KBM-7 (cell line): ENCODE measurements at regions not wholly inside any gene's neighbourhood (a gene's known extent, or its start where the extent isn't known, plus 50 kb on each side); places are given as distances from the start of the nearest gene placed in this dataset.
"Not testable (repeated sequence)": the region's sequence is repeated elsewhere in the genome, so short reads cannot be mapped to it uniquely, and the experiment has no call there.

Experiments used
- DNase-seq: peaks from one replicate; pipeline ENCODE4 v3.0.0-alpha.2; 2015
- in situ Hi-C: fragments of 300-500 bp; cut with MboI; formaldehyde crosslinking; loops from 2 replicates; pipeline ENCODE4 v1.14.3; 2020; ENCODE audit warnings: low sequenced_read_pairs, low pct_unique_long_range_greater_than_20kb, mixed read lengths

- in situ Hi-C loops: no loop called here
- no peak for DNase-seq
Measured at GRCh38 chr13:81396192-81396591, 1055.3 kb upstream of the SPRY2 start.

- no peak for DNase-seq
- in situ Hi-C loops: no loop called here
Measured at GRCh38 chr13:81395368-81395767, 1054.4 kb upstream of the SPRY2 start.

GRCh38 chr13:81394640-81395039 lies 1053.7 kb upstream of the SPRY2 start:
- in situ Hi-C loops: no loop called here

DNA sequence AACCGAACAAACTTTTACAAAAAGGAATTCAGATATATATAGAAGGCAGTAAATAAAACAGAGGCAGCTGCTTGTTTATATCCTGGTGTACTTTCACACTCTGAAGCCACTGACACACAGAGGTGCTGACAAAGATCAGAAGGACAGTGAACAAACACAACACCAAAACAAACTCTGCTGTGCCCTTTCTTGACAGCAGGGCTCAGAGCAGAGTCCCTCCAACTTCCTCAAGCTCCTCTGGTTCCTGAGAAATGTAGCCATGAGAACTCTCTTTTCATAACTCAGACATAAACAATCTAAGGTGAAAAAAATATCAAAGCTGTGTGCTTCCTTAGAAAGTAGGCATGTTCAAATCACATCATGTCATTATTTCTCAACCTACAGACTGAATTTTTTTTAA lies 1052.8 kb upstream of the SPRY2 start:
- no peak for DNase-seq
- in situ Hi-C loops: no loop called here

More at GRCh38 chr13:81394640-81395039, 1053.7 kb upstream of the SPRY2 start:
- DNase-seq: no peak

DNA sequence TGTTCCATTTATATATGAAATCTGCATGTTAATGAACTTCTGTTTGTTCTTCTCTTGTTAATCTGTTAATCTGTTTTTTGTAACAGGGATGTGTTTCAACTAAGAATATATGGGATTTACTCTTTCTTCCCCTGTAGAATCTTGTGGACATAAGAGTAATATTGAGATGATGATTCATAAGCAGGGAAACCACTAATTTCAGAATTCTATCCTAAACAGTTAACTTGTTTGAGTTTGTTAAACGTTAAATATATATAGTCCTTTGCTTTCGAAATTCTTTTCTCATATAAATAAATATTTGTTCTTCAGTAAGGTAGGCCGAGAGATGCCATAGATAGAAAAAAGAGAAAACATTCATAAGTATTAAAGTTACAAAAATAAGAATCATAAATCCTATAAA lies 1052.2 kb upstream of the SPRY2 start:
- DNase-seq: no peak
- in situ Hi-C loops: no loop called here

GRCh38 chr13:81388400-81388799 lies 1047.5 kb upstream of the SPRY2 start:
- no peak for DNase-seq
- in situ Hi-C loops: no loop called here

DNA sequence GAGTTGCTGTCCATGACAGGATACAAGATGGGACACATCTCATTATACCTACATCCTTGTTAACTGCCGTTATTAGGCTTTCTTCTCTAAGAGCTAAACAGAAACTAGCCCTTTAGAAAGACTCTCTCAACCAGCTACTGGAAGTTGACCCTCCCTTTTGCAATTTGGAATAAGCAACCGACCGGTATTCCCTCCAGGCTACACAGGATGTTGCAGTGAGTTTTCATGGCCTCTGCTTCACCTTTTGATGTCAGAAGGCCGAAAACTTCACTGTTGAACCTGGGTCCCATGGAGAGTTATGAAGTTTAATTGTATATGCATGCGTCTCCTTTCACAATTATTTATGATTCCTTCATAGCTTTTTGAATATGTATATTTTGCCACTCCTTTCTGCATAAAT lies 1042.5 kb upstream of the SPRY2 start:
- in situ Hi-C loops: no loop called here

GRCh38 chr13:81382246-81382645 lies 1041.3 kb upstream of the SPRY2 start:
- in situ Hi-C loops: no loop called here
- no peak for DNase-seq

More for the DNA sequence above, 1042.5 kb upstream of the SPRY2 start:
- DNase-seq: no peak

DNA sequence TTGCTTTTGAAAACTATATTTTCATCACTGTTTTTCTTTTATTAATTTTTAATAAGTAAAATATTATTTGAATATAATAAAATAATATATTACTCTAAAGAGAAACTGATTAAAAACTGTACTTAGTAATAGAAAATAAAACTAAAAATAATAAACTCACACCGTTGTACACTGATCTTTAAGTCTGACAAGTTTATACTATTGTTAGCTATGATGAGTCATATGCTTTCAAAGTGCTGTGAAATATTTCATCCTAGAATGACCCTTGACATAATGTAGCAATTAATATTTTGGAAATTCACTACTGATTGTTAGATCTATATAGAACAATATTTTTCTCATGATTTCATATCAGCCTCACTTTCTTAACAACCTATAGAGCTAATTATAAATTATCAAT lies 1040.6 kb upstream of the SPRY2 start:
- in situ Hi-C loops: no loop called here
- no peak for DNase-seq

GRCh38 chr13:81379183-81379582 lies 1038.3 kb upstream of the SPRY2 start:
- in situ Hi-C loops: no loop called here
- DNase-seq: no peak

GRCh38 chr13:81377921-81378320 lies 1037.0 kb upstream of the SPRY2 start:
- DNase-seq: no peak
- in situ Hi-C loops: no loop called here

DNA sequence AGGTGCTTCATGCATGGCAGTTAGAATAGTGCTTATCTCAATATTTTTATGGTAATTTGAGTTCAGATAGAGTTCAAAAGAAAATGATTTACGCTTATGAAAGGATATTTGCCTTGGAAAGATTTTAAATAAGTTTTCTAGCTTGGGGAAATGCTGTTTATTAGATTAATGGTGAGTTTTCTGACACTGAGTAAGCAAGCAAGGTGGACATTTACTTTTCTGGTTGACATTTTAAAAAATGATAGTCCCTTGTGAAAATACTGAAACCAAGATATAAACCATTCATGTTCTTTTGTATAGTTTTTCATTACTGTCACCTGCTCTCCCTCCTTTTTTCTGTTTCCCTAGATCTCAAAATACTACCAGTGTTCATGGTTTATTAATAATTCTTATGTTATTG lies 1034.8 kb upstream of the SPRY2 start:
- in situ Hi-C loops: no loop called here
- DNase-seq: no peak

DNA sequence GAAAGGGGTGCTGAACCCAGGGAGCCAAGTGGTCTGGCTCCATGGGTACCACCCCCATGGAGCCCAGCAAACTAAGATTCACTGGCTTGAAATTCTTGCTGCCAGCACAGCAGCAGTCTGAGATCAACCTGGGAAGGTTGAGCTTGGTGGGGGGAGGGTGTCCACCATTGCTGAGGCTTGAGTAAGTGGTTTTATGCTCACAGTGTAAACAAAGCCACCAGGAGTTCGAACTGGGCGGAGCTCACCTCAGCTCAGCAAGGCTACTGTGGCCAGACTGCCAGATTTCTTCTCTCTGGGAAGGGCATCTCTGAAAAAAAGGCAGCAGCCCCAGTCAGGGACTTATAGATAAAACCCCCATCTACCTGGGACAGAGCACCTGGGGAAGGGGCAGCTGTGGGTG lies 1021.8 kb upstream of the SPRY2 start:
- DNase-seq: not testable (repeated sequence)

GRCh38 chr13:81350056-81350455 lies 1009.1 kb upstream of the SPRY2 start:
- DNase-seq: no peak
- in situ Hi-C loops: no loop called here

More for the DNA sequence above, 1021.8 kb upstream of the SPRY2 start:
- in situ Hi-C loops: not testable (repeated sequence)

DNA sequence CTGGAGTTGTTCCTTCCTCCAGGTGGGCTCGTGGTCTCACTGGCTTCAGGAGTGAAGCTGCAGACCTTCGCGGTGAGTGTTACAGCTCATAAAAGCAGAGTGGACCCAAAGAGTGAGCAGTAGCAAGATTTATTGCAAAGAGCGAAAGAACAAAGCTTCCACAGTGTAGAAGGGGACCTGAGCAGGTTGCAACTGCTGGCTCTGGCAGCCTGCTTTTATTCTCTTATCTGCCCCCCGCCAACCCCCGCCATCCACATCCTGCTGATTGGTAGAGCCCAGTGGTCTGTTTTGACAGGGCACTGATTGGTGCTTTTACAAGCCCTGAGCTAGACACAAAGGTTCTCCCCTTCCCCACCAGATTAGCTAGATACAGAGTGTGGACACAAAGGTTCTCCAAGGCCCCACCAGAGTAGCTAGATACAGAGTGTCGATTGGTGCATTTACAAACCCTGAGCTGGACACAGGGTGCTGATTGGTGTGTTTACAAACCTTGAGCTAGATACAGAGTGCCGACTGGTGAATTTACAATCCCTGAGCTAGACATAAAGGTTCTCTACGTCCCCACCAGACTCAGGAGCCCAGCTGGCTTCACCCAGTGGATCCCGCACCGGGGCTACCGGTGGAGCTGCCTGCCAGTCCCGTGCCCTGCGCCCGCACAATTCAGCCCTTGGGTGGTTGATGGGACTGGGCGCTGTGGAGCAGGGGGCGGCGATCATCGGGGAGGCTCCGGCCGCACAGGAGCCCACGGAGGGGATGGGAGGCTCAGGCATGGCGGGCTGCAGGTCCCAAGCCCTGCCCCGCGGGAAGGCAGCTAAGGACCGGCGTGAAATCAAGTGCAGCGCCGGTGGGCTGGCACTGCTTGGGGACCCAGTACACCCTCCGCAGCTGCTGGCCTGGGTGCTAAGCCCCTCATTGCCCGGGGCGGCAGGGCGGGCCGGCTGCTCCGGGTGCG lies 999.5 kb upstream of the SPRY2 start:
- in situ Hi-C loops: not testable (repeated sequence)

GRCh38 chr13:81339666-81340065 lies 998.7 kb upstream of the SPRY2 start:
- DNase-seq, in situ Hi-C loops: not testable (repeated sequence)

More for the DNA sequence above, 999.5 kb upstream of the SPRY2 start:
- not testable (repeated sequence) for DNase-seq

DNA sequence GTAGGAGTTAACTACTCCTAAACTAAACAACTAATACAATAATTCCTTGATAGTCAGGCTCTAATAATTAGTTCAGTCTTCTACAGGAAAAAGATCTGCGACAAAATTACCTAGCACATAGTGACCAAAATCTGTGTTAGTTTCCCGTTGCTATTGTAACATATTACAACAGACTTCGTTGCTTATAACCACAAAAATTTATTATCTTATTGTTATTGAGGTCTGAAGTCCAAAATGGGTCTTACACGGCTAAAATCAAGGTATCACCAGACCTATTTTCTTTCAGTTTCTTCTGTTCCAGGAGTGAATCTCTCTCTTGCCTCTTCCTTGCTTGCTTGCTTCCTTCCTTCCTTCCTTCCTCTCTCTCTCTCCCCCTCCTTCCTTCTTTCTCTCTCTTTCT lies 993.6 kb upstream of the SPRY2 start:
- in situ Hi-C loops: no loop called here
- DNase-seq: no peak

DNA sequence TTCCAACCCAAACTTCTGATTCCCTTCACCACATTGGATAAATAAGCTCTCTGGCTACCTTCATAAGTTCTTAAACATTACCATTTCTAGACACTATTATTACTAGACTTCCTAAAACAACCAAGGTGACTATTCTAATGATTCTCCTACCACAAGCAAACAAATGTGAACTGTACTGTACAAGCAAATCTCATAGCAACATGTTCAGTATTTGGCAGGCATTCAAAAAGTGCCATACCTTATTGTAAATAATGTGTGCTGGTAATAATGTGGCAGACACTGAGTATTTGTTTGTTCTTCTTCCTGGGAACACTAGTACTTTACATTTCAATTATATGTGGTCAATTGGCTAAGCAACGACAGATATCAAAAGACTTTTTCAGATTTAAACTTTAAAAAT lies 986.0 kb upstream of the SPRY2 start:
- DNase-seq: no peak
- in situ Hi-C loops: no loop called here

DNA sequence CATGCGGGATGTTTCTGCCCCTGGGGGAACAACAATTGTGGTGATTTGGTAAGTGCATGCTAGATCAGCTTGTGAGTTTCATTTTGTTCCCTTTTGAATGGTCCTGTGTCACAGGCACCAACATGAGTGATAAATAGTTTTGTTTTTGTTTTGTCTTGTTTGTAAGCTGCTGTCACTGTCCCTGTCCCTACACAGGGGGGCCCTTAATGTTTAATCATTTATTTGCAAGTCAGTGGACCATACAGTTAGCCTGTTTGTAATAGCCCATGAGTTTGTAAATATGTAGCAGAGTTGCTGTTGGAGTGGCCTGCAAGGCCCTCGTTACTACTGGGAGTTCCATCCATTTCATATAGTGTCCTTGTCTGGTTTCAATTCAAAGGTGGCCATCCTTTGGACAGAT lies 979.6 kb upstream of the SPRY2 start:
- no peak for DNase-seq
- in situ Hi-C loops: no loop called here

DNA sequence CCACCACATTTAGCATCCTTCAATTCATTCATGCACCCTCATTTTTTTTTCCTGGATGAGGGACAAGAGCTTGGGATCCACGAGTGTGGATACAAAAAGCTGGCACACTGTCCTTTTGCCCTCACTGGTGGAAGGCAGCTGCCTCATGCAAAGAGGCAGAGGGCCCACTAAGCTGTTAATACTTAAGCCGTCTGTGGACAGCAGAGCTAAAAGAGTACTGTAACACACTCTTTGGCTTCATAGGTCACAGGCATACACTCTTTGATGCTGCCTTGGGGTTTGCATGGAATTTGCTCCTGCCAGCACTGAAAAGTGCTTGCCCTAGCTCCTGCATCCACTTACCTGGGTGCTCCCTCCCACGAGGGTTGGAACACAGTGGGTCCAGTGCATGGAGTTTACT lies 978.4 kb upstream of the SPRY2 start:
- no peak for DNase-seq
- in situ Hi-C loops: no loop called here
